GM12892 (cell line): ENCODE measurements at regions not wholly inside any gene's neighbourhood (a gene's known extent, or its start where the extent isn't known, plus 50 kb on each side); places are given as distances from the start of the nearest gene placed in this dataset.

ENCODE experiments used
- DNase-seq: peaks from one replicate; pipeline ENCODE4 v3.0.0; 2011; ENCODE audit not compliant: insufficient read length
- FAIRE-seq: peaks from 2 replicates; lab custom pipeline; 2011; peaks lifted over from hg19 to GRCh38; lab: Jason Lieb, UNC
- POLR2A ChIP-seq: IDR thresholded peaks from 2 replicates; pipeline ENCODE4 v1.6.1; 2011; ENCODE audit warnings: low read depth, low read length, control low read depth
- POLR2AphosphoS5 ChIP-seq: IDR thresholded peaks from 2 replicates; pipeline ENCODE4 v1.6.1; 2011; ENCODE audit warnings: low read depth, low read length, control low read depth
- TAF1 ChIP-seq: IDR thresholded peaks from 2 replicates; pipeline ENCODE4 v1.6.1; 2011; ENCODE audit warnings: low read depth, mild to moderate bottlenecking, control low read depth, low read length, borderline replicate concordance

DNA sequence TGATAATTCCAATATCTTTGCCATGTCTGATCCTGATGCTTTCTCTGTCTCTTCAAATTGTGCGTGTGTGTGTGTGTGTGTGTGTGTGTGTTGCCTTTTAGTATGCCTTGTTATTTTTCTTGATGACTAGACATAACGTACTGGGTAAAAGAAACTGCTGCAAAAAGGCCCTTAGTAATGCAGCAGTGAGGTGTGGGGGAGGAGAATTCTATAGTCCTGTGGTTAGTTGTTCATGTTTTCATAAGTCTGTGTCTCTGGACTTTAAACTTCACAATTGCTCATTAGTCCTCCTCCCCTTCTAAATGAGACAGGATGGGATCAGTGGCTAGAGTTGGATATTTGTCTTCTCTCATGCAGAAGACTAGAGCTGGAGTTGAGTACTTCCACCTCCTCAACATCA is 346.2 kb upstream of the IRX1 start:
- FAIRE-seq, result no peak
- DNase-seq, result no peak

DNA sequence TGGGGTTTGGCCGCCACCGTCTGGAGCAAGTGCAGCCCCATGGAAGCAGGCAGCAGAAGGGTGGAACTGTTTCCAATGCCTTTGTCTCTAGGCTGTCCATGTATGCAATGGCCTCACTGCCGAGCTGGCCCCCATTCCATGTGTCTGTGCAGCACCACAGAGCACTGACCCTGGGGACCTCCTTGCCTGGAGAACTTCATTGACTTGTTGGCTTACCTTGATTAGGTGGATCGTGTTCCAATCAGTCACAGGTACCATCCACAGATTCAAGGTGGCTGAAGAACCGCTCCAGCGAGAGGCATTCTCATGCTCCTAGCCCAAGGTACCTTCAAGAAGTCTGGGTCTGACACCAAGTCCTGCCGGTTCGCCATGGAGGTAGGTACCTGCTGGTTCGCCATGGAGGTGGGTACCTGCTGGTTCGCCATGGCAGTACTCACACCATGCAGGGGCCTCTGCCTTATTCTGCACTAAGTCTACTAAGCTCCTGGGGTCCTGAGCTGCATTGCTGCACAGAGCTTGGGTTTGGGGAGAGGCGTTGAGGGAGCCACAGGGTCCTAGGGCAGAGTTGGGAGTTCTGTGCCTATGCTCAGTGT is 358.3 kb upstream of the IRX1 start:
- no peak for FAIRE-seq

More for the DNA sequence above, 346.2 kb upstream of the IRX1 start:
- TF ChIP-seq POLR2AphosphoS5 (no peak), POLR2A (no peak), TAF1 (no peak)

DNA sequence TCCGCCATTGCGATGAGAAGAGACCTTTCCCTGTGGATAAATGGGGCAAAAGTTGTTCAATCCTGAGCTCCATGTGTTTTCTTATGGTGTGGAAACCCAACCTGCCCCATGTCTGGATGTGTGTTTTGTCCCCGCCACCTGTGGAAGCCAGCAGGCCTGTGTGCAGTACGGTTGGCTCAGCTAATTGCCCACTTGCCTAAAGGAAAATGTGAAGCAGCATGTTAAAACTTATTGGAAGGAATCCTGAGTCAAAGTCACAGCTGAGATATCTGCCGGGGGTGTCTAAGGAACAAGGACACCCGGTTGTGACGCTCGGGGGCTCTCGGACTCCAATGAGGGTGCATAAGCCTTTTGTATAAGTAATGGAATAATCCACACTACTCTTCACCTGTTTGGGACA is 361.1 kb upstream of the IRX1 start:
- DNase-seq, result no peak
- no peak for FAIRE-seq
- TF ChIP-seq TAF1, result no peak
- no peak for TF ChIP-seq POLR2A

More for the DNA sequence above, 358.3 kb upstream of the IRX1 start:
- TF ChIP-seq POLR2AphosphoS5 (no peak), TAF1 (no peak), POLR2A (no peak)
- DNase-seq, result no peak

DNA sequence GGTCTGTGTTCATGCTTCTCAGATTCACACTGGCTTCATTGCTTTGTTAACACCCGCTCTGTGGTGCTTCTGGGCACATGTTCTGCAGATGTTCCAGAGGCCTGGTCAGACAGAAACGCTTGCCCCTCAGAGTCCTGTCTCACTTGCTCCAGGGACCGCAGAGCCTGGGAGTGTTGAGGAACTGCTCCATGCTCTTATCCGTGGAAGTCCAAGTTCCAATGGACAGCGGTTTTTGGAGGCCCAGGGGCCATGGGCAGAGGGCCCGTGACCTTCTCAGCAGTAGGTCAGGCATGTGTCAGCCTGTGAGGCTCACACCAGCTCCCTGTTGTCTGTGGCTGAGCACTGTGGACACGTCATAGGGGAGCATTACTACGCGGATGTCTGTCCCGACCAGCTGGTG is 364.7 kb upstream of the IRX1 start:
- TF ChIP-seq TAF1 (no peak), POLR2A (no peak), POLR2AphosphoS5 (no peak)
- FAIRE-seq, result no peak
- no peak for DNase-seq

DNA sequence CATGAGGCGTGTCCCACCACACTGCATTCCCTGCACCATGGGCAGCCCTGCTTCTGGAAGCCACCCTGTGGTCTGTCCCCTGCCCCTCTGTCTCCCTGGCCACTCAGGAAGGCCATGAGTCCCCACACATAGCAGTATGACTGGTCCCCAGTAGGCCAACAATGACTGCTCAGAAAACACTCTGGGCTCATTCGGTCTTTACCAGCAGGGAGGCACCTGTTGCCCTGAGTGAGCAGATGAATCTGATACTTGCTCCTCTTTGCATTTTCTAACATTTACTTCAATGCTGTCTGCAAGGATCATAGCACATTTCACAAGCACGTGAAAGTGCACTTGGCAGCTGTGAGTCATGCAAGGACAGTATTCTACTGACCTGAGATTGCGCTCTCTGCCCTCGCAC is 365.4 kb upstream of the IRX1 start:
- DNase-seq (no peak), FAIRE-seq (no peak)
- TF ChIP-seq POLR2A, result no peak
- no peak for TF ChIP-seq POLR2AphosphoS5
- no peak for TF ChIP-seq TAF1

DNA sequence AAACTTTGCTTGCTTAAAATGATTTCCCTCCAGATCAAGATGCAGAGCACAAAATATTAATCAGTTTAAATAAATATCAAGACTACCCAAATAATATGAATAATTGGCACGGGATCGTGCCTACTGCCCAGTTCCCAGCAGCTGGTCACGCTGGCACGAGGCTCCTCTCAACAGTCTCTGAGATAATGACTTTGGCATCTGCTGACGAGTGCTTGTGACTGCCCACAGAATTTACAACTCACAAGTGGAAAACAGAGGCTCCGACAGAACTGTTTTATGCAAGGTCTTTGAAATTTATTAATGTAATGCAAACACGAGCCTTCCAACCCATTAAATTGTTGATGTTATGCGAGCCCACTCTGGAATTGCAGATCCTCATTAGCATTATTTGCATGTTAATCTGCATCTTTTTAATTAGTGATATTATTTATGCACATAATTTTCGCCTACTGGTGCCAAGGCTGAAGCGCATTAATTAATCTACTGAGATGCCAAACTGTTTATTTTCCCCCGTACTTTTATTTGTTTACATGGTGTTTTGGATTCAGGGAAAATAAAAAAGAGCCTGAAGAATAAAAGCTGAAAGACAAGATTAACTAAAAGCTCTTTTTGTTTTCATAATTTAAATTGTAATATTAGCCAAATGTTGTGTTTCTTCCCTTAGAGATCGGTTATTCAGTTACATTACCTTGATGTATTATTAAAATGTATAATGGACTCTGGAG is 369.3 kb upstream of the IRX1 start:
- DNase-seq (no peak), FAIRE-seq (no peak)
- TF ChIP-seq POLR2AphosphoS5, result no peak
- TF ChIP-seq TAF1, result no peak
- TF ChIP-seq POLR2A, result no peak

DNA sequence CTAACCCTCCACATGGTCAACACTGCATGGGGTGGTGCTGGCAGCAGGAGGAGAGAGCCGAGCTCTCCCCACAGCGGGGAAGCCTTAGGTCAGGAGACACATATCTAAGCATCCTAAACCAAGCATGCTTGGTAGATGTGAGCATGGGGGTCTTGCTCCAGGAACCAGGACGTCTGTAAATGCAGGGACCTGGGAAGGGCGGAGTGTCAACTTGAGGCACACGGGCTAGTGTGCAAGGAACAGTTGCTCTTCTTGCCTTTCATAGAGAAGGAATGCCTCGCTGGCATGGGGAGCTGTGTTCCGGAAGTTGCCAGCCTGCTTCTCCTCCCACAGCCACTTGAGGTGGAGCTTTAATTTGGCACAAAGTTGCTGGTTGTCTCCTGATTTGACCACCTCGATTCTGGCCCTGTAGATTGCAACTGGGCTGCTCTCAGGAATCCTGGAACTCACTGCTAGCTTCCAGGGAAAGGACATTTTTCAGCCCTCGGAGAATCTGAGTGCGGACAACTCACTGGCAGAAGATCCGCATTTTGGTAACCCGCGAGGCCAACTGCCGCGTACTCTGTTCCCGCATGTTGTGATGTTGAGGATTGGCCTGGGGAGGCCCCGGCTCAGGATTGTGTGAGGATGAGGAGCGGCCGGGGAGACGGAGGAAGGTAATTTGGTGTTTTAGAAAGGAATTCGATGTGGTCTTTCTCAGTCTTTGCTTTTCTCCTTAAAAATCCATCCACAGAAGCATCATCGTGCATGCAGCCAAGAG is 370.3 kb upstream of the IRX1 start:
- DNase-seq (no peak), FAIRE-seq (no peak)
- TF ChIP-seq POLR2A (no peak), POLR2AphosphoS5 (no peak), TAF1 (no peak)

DNA sequence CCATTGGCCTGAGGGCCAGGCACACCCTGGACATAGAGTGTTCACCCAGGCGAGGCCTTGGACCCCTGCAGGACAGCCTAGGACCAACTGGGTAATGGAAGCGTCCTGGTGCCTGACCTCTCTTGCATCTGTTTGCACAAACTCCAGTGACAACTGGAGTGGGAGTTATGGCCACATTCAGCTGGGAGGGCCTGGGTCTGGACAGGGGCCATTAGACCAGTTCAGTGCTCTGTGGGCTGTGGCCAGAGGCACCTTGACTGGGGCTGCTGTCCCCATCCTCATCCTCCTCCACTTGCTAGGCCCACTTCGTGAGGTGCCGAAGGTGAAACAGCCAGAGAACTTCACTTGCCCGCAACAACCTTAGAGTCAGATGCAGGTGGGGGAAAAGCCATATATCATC is 372.7 kb upstream of the IRX1 start:
- FAIRE-seq (no peak), DNase-seq (no peak)
- TF ChIP-seq POLR2A, result no peak
- no peak for TF ChIP-seq TAF1
- TF ChIP-seq POLR2AphosphoS5, result no peak

DNA sequence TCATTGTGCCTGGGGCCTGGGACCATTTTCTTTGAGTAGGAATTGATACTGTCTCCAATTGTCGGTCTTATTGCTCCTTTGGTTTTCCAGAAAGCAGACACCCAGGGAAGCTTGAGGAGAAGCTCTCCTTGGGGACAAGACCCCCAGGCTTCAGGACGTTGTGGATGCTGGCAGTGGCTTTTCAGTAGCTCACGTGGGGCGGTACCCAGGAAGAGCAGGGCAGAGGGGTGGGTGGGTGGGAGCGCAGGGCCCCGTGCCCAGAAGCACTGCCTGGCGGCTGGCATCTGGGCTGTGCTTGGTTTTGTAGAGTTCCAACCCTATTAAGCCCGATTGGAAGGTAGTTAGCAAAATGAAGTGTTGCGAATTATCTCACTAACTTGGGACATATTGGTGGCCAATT is 374.2 kb upstream of the IRX1 start:
- no peak for FAIRE-seq
- no peak for DNase-seq
- TF ChIP-seq TAF1 (no peak), POLR2AphosphoS5 (no peak), POLR2A (no peak)

DNA sequence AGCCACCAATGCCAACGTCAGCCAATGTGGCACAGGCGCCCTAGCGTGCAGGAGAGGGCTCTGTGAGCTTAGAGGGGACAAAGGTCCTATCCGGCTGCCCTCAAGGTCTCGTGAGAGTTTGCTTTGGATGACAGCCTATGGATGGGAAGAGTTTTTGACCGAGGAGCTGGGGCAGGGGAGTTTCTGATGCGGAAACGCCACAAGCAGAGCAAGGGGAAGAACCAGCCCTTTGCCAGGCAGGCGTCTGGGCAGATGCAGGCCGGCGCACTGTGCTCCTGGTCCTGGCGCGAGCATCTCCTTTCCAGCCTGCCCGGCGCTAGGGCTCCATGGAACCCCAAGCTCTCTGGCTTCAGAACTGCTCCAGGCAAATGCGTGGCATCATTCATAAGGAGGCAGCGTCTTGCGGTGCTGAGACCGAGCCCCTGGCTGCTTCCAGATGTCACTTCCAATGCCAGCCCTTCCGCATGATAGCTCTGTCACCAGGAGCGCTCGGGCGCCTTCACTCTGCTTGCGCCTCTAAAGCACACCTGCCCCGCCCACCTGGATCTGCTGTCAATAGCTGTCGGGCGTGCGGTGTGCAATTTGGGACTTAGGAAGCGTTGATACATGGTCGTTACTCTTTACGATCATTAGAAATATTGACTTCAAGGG is 374.9 kb upstream of the IRX1 start:
- TF ChIP-seq POLR2AphosphoS5 (no peak), TAF1 (no peak), POLR2A (no peak)
- FAIRE-seq (no peak), DNase-seq (no peak)

DNA sequence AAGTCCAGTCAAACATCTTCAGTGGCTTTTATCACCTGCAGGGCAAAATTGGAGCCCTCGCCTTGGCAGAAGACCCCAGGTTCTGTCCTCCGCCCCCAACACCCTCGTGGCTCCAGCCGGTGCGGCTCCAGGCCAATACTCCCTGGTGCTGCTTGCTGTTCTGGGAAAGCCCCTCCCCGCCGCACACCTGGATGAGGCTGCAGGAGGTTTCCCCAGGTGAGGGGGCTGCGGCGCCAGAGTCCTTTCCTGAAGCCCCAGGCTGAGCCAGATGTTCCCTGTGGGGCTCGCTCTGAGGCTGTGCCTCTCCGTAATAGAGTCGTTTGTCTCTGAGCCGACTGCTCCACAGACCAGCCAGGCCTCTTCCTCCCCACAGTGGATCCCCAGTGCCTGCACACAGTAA is 375.4 kb upstream of the IRX1 start:
- FAIRE-seq, result no peak

DNA sequence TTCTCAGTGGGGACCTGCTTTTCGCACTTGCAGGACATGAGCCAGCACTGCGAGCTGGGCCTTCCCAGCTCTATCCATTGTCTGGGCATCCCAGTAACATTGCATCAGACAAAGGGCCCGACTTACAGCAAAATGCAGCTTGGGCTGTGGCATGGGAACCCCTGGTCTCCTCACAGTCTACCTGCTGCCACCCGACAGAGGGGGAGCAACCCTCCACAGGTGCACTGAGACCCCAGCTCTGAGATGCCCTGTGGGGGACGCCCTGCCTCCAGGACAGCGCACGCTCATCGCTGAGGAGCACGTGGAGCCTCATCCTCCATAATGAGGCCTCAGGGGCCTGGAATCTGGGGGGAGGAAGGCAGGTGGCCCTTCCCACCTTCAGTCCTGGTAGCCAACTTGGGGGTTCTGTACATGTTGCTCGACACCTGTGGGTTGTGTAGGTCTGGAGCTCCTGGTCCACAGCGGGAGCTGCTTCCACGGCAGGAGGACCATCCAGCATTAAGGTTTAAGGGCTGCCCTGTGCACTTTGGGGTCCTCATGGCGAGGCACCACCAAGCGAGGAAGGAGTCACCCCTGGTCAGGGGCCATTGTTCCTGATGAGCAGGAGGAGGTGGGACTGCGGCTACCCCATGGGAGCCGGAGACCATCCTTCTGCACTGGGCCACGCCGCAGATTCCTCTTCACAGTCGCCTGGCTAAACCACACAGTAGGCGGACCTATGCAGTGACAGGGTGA is 376.5 kb upstream of the IRX1 start:
- TF ChIP-seq TAF1, result no peak
- no peak for TF ChIP-seq POLR2AphosphoS5
- no peak for TF ChIP-seq POLR2A
- DNase-seq (no peak), FAIRE-seq (no peak)

More for the DNA sequence above, 375.4 kb upstream of the IRX1 start:
- TF ChIP-seq POLR2A (no peak), TAF1 (no peak)
- no peak for DNase-seq
